ENCODE measurements at regions not wholly inside any gene's neighbourhood (a gene's known extent, or its start where the extent isn't known, plus 50 kb on each side); places are given as distances from the start of the nearest gene placed in this dataset.
"Not testable (repeated sequence)": the region's sequence is repeated elsewhere in the genome, so short reads cannot be mapped to it uniquely, and the experiment has no call there.

- H3K27me3 ChIP-seq (ENCODE audit: insufficient read depth, low read length) = no peaks in the 10 kb centered on the region
Observed at GRCh38 chr2:106257135-106257534, 63.0 kb upstream of the UXS1 start.

DNA sequence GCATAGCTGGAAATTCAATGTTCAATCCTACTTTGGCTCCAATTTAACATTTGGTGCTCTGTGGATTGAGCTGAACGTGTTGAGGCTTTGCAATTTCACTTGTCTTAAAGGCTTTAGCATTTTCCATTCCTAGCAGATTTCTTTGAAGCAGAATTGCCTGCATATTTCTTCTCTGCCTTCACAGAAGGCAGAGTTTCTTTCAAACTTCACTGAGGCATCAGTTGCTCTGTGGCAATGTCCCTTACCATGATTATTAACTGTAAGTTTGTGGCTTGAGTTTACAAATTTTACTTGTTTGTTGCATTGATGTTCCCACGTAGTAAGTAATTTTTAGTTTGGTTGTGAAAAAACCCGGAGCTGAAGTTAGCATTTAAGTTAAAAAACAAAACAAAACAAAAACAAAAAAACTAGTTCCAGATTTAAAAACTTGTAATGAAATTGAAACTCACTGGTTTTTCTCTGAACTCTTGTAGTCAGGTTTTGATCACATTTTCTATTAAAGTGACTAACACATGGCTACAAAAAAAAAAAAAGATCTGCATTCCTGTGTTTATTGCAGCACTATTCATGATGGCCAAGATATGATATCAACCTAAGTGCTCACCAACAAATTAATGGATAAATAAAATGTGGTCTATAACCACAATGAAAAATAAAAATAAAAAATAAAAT, 55.2 kb upstream of the UXS1 start:
- H2AK5ac ChIP-seq (ENCODE audit: insufficient read length, low read length); H3K4me3 Mint-ChIP-seq; H2AFZ ChIP-seq (ENCODE audit: low read length); H3K27me3 Mint-ChIP-seq (ENCODE audit: low read depth); H3K9me3 ChIP-seq (ENCODE audit: control insufficient read depth, low read depth, low read length); H2BK20ac ChIP-seq (ENCODE audit: low read depth, low read length, poor library complexity, severe bottlenecking); H3K4ac ChIP-seq (ENCODE audit: low read depth, low read length); H3K23ac ChIP-seq (ENCODE audit: insufficient read length, low read depth, low read length); H4K8ac ChIP-seq (replicated peaks; ENCODE audit: insufficient read length, low read depth, low read length); H3K36me3 Mint-ChIP-seq (ENCODE audit: insufficient read depth in 1 of 3, low read depth in 3 of 3); H3K27ac ChIP-seq (ENCODE audit: insufficient read length, low read depth, low read length); H3K18ac ChIP-seq (ENCODE audit: insufficient read length, low read depth, low read length); H2BK5ac ChIP-seq (ENCODE audit: insufficient read length, low read length); H3K4me2 ChIP-seq (ENCODE audit: insufficient read depth, insufficient read length, low read length); H2BK120ac ChIP-seq (ENCODE audit: low read depth, low read length, poor library complexity, severe bottlenecking); H3K4me1 ChIP-seq (ENCODE audit: insufficient read depth, low read length); H4K91ac ChIP-seq (ENCODE audit: insufficient read length, low read depth, low read length); H3K23me2 ChIP-seq (ENCODE audit: insufficient read length, low read depth, low read length, poor library complexity, severe bottlenecking); H3T11ph ChIP-seq (ENCODE audit: low read length); H4K20me1 ChIP-seq (ENCODE audit: control insufficient read depth, insufficient read depth, insufficient read length); H3K27ac Mint-ChIP-seq; H3K9ac ChIP-seq (ENCODE audit: extremely low read depth, insufficient read length, low read length); H3K4me1 Mint-ChIP-seq; H2BK15ac ChIP-seq (ENCODE audit: low read depth, low read length); H3K9me3 Mint-ChIP-seq; H4K5ac ChIP-seq (ENCODE audit: insufficient read length, low read depth, low read length); H3K79me2 ChIP-seq (ENCODE audit: insufficient read depth, low read length); DNase-seq; H3K27me3 ChIP-seq (ENCODE audit: insufficient read depth, low read length); H3K56ac ChIP-seq (ENCODE audit: insufficient read length, low read depth, low read length); H2BK12ac ChIP-seq (ENCODE audit: insufficient read length, low read depth, low read length); H3K79me1 ChIP-seq (ENCODE audit: insufficient read depth, low read depth, low read length, poor library complexity, severe bottlenecking); H3K14ac ChIP-seq (ENCODE audit: insufficient read depth, low read length): not testable (repeated sequence)
- WGBS (ENCODE audit: extremely low coverage, insufficient read length, low lambda C conversion rate) = no CpG with 5 or more reads among the region's 3 CpGs

More at GRCh38 chr2:106257135-106257534, 63.0 kb upstream of the UXS1 start:
- H3K4me2 ChIP-seq (ENCODE audit: insufficient read depth, insufficient read length, low read length) = no peak overlapping the region
- H2BK120ac ChIP-seq (ENCODE audit: low read depth, low read length, poor library complexity, severe bottlenecking) = no peak overlapping the region
- H3K9ac ChIP-seq (ENCODE audit: extremely low read depth, insufficient read length, low read length) = no peak overlapping the region
- H3K4ac ChIP-seq (ENCODE audit: low read depth, low read length) = no peak overlapping the region
- H2BK12ac ChIP-seq (ENCODE audit: insufficient read length, low read depth, low read length) = no peak overlapping the region
- H2BK15ac ChIP-seq (ENCODE audit: low read depth, low read length) = no peak overlapping the region
- WGBS (ENCODE audit: extremely low coverage, insufficient read length, low lambda C conversion rate) = no CpG with 5 or more reads among the region's 5 CpGs
- no peak for TF ChIP-seq CTCF (conservative IDR thresholded peaks at IDR 0.05)
- H3K14ac ChIP-seq (ENCODE audit: insufficient read depth, low read length) = no peak overlapping the region
- no peak overlapping the region for H3T11ph ChIP-seq (ENCODE audit: low read length)
- Mint-ChIP-seq H3K27ac (no peak overlapping the region), H3K4me3 (no peak overlapping the region), H3K27me3 (ENCODE audit: low read depth) (no peaks in the 10 kb centered on the region), H3K9me3 (peaks cover 0 to 3% of the 10 kb centered on the region in 2 experiments; a peak in 3 of 5 replicates), H3K4me1 (no peaks in the 10 kb centered on the region), H3K36me3 (ENCODE audit: insufficient read depth in 1 of 3, low read depth in 3 of 3) (0 out of 7 replicates have a peak, but pooled peaks cover 0 to 2% (median 0%) of the 10 kb centered on the region in 3 experiments)
- H3K27ac ChIP-seq (ENCODE audit: insufficient read length, low read depth, low read length) = no peak overlapping the region
- no peaks in the 10 kb centered on the region for H3K23me2 ChIP-seq (ENCODE audit: insufficient read length, low read depth, low read length, poor library complexity, severe bottlenecking)
- no peaks in the 10 kb centered on the region for H4K20me1 ChIP-seq (ENCODE audit: control insufficient read depth, insufficient read depth, insufficient read length)
- H2AK5ac ChIP-seq (ENCODE audit: insufficient read length, low read length) = no peak overlapping the region
- no peaks in the 10 kb centered on the region for H3K79me2 ChIP-seq (ENCODE audit: insufficient read depth, low read length)
- no peaks in the 10 kb centered on the region for H3K79me1 ChIP-seq (ENCODE audit: insufficient read depth, low read depth, low read length, poor library complexity, severe bottlenecking)
- H2AFZ ChIP-seq (ENCODE audit: low read length) = no peak overlapping the region
- H4K5ac ChIP-seq (ENCODE audit: insufficient read length, low read depth, low read length) = no peak overlapping the region
- H3K23ac ChIP-seq (ENCODE audit: insufficient read length, low read depth, low read length) = no peak overlapping the region
- DNase-seq = no peak
- no peak overlapping the region for H4K8ac ChIP-seq (replicated peaks; ENCODE audit: insufficient read length, low read depth, low read length)
- H3K18ac ChIP-seq (ENCODE audit: insufficient read length, low read depth, low read length) = no peak overlapping the region
- no peak overlapping the region for H2BK5ac ChIP-seq (ENCODE audit: insufficient read length, low read length)
- no peaks in the 10 kb centered on the region for H3K9me3 ChIP-seq (ENCODE audit: control insufficient read depth, low read depth, low read length)
- H4K91ac ChIP-seq (ENCODE audit: insufficient read length, low read depth, low read length) = no peak overlapping the region
- no peak overlapping the region for H2BK20ac ChIP-seq (ENCODE audit: low read depth, low read length, poor library complexity, severe bottlenecking)
- H3K56ac ChIP-seq (ENCODE audit: insufficient read length, low read depth, low read length) = no peak overlapping the region
- no peaks in the 10 kb centered on the region for H3K4me1 ChIP-seq (ENCODE audit: insufficient read depth, low read length)

Measured in H9 (cell line).